Fibroblast of skin of back (primary cell): ENCODE measurements at regions not wholly inside any gene's neighbourhood (a gene's known extent, or its start where the extent isn't known, plus 50 kb on each side); places are given as distances from the start of the nearest gene placed in this dataset.
"Not testable (repeated sequence)": the region's sequence is repeated elsewhere in the genome, so short reads cannot be mapped to it uniquely, and the experiment has no call there.

Source experiments
- DNase-seq: peaks from one replicate; pipeline ENCODE4 v3.0.0-alpha.2; 2013

GRCh38 chr4:158051401-158052235, 121.2 kb downstream of the GASK1B start:
- DNase-seq = peak; percentile 95

- DNase-seq = no peak
Measured at GRCh38 chr4:158050942-158051341, 121.9 kb downstream of the GASK1B start.

- DNase-seq = peak; percentile 9
Measured at GRCh38 chr4:158046345-158046744, 126.5 kb downstream of the GASK1B start.

DNA sequence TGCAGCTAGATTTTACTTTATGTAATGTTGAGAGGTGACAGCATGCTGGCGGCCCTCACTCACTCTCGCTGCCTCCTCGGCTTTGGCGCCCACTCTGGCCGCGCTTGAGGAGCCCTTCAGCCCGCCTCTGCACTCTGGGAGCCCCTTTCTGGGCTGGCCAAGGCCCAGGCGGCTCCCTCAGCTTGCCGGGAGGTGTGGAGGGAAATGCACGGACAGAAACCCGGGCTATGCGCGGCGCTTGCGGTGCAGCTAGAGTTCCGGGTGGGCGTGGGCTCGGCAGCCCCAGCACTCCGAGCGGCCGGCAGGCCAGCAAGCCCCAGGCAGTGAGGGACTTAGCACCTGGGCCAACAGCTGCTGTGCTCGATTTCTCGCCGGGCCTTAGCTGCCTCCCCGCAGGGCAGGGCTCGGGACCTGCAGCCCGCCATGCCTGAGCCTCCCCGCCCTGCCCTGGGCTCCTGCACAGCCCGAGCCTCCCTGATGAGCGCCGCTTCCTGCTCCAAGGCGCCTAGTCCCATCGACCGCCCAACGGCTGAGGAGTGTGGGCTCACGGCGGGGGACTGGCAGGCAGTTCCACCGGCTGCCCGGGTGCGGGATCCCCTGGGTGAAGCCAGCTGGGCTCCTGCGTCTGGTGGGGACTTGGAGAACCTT, 128.7 kb downstream of the GASK1B start:
- no peak for DNase-seq

GRCh38 chr4:158042591-158043030, 130.2 kb downstream of the GASK1B start:
- peak; percentile 74 for DNase-seq

DNA sequence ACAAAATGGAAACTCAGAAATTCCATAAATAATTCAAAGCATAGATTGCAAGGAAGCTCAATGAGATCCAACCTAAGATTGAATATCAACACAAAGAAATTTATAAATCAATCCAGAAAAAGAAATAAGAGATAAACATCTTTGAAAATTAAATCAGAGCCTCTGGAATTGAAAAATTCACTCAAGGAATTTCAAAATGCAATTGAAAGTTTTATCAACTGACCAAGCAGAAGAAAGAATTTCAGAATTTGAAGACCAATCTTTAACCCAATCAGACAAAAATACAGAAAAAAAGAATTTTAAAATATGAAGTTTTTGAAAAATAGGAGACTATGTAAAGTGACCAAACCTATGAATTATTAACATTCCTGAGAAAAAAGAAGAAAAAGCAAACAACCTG, 134.1 kb downstream of the GASK1B start:
- DNase-seq = no peak

DNA sequence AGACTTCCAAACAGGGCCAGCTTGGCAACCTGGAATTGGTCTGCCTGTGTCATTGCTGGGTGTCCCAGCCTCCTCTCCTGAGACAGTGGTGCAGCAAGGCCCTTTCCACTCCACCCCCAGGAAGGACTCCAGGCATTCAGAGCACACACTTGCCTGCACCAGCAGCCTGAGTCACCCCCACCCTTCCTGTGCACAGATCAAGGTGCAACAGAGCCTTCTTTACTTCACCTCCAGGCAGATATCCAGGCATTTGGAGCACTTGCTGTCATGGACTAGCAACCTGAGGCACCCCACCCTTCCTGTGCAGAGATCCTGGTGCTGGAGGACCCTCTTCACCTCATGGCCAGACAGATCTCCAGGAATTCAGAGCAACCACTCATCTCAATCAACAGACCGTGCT, 135.8 kb downstream of the GASK1B start:
- DNase-seq = no peak

GRCh38 chr4:158035662-158036195, 137.1 kb downstream of the GASK1B start:
- no peak for DNase-seq

DNA sequence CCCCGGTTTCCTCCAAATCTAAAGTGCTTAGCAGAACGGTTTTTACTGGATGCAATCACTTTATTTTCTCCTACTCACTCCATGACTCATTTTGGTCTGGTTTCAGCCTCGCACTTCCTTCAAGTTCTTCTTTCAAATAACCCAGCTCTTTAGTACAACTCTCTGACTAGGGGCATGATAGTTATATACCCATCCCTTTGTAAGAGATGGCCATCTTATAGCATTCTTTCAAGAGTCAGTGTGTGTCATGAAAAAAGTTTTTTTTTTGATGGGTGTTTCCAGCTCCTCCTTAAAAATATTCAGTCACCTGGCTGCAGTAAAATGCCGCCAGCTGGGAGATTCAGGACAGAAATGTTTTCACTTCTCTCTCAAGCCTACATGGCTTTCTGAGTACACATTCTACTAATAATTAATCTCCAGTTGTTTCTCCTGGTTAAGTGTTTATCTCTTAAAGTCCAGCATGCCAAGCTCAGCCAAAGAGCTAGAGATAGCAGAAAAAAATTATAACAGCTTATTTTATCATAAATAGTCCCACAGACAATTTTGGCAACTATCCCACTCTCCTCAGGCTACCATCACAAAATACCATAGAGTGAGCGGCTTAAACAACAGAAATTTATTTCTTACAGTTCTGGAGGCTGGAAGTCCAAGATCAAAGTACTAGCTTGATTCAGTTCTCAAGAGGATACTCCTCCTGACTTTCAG, 139.3 kb downstream of the GASK1B start:
- no peak for DNase-seq

- DNase-seq = no peak
Measured at GRCh38 chr4:158032733-158033415, 140.0 kb downstream of the GASK1B start.

GRCh38 chr4:158028381-158028780, 144.4 kb downstream of the GASK1B start:
- DNase-seq = not testable (repeated sequence)

DNA sequence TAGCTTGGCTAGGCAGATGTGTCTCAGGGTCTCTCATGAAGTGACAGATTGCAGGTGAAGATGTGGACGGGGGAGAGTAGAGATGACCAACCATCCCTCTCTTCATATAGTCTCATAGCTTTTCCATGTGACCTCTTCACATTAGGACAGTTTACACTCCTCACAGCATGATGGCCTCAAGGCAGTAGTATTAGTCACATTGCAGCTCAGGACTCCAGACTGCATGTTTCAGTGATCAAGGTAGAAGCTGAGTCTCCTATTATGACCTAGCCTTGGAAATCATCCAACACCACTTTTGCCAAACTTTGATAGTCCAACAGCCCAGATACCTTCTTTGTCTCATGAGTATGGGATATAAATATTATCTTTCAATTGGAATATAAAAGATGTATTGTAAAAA, 147.7 kb downstream of the GASK1B start:
- peak; percentile 33 for DNase-seq

GRCh38 chr4:158020734-158021346, 152.0 kb downstream of the GASK1B start:
- DNase-seq = peak; percentile 94

DNA sequence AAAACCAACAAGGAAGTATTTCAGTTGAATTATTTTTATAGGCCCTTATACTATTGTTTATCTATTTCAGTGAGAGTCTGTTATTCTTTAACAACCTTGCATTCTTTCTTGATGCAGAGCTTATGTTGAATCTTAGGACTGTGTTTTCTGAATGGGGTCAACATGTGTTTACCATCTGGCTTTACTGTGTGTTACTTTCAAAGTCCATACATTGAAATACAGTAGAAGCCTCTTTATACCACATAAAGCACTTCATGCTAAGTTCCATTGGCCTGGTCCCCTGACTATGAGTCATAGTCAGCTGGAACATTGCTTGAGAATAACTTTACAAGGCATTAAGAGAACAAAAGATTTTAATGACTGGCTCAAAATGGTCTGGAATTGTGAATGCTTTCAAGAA, 152.6 kb downstream of the GASK1B start:
- peak; percentile 93 for DNase-seq

- no peak for DNase-seq
Measured at GRCh38 chr4:158018831-158019230, 154.0 kb downstream of the GASK1B start.

GRCh38 chr4:158018221-158018830, 154.5 kb downstream of the GASK1B start:
- DNase-seq = no peak

DNA sequence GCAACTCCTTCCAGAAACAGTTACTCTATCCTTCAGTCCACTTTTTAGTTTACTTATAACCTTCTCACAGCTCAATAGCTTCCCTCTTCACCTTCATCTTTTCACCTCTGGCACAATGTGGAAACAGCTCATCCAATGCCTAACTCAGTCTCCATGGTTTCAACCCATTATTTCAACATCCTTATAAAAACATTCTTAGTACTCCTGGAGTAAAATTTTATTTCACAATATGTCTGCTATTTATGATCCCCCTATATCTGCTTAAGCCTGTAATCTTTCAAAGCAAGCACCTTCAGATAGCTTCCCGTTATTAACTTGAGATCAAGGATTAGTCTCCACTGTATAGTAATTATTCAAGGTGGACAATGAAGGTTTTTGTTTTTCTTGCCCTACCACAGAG, 156.3 kb downstream of the GASK1B start:
- DNase-seq = no peak

DNA sequence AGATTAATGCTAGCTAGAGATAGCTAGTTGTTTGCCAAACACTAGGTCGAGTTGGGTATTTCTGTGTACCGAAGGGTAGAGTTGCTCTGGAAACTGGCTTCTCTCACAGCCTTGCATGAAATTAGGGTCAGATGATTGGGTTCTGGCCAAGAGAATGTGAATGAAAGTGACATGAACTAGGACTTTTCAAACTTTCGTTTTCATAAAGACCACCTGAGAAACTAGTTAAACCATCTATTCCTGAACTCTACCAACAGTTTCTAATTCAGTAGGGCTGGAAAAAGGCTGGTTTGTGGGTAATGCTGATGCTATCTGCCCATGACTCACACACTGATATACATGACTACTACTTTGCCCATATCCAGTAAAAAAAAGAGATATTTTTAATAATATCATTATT, 157.6 kb downstream of the GASK1B start:
- DNase-seq = peak; percentile 66

DNA sequence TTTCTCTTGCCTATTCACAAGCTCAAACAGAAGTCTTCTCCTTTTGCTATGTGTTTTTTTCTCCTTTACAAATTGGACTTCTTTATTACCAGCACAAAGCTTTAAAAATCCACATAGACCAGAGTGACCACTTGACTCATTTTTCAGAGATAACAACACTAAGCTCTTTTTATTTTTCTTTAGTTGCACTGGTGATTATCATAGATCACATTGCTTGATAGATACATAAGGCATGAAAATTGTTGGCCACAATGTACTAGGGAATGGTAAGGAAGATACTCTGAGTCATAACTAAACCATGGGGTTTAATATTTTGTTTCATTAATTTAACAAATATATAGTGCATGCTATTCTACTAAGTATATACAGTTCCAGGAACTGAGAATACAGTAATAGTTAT, 159.0 kb downstream of the GASK1B start:
- peak; percentile 90 for DNase-seq

- DNase-seq = no peak
Measured at GRCh38 chr4:158010361-158010760, 162.5 kb downstream of the GASK1B start.

DNA sequence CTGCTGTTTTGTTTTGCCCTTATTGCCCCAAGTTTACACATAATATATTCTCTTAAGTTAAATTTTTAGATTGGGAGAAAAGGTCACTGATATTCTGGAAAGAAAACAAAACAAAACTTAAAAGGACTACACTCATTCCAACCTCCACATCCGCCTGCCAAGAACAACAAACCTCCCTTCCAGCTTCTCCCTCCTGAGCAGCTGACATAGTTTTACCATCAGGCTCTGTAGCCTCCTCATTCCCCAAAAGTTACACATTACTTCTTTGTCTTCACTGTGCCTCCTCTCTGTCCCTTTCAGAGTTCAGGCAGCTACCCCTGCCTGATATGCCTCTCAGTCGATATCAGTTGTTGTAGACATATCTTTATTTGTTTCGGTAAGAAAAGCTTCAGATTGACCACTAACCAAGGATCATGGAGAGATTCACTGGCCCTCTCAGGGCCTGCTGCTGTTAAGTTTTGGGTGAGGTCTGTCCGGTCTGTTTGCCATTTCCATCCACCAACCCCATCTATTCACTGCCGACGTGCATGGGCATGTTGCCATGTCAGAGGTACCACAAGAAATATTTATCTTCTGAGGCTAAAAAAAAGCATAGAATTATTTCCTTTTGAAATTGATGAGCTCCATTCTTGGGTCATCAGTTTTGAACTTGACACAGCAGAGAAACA, 164.1 kb downstream of the GASK1B start:
- peak; percentile 62 for DNase-seq
